ENCODE measurements at regions not wholly inside any gene's neighbourhood (a gene's known extent, or its start where the extent isn't known, plus 50 kb on each side); places are given as distances from the start of the nearest gene placed in this dataset.

DNA sequence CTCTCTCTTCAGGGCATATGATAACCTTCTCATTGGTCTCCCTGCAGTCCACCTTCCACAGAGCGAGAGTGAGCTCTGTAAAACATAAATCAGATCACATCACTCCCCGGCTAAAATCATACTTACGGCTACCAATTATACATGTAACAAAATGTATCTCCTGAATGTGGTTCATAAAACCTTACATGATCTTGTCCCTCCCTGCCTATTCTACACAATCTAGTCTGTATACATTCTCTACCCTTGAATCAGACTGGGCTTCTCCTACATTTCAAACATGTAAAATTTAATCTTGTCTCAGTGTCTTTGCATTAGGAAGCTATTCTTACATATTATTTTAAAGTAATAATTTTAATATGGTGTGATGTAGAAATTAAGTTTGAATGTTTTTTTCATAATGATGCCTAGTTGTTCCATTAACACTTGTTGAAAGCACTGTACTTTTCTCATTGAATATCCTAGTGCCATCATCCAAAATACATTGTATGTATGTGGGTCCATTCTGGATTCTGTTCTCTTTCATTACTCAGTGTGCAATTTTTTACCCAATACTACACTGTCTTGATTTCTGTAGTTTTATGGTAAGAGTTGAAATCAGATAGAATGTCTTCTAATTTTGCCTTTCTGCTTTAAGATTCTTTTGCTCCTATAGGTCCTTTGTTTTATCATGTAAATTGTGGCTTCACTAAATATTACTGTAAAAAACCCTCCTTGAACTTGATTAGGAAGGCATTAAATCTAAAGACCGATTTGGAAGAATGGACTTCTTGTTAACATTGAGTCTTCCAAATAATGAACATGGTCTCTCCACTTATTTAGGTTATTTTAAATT, 403.3 kb upstream of the EPHA7 start:
- ATAC-seq (no peak), DNase-seq (ENCODE audit: low read depth in 1 of 2, low spot score in 1 of 2) (no peak), FAIRE-seq (no peak)
- Histone ChIP-seq H3K4me2 (no peak overlapping the region), H3K9me3 (no peaks in the 10 kb centered on the region), H3K4me3 (no peak overlapping the region), H3K27ac (no peak overlapping the region), H3K4me1 (no peaks in the 10 kb centered on the region)
- POLR2A ChIA-PET: no interaction called here
- WGBS (ENCODE audit: missing lambda C conversion rate): 57% methylated on average over 4 of the region's 4 CpGs
- CTCF ChIA-PET: no interaction called here
- TF ChIP-seq MAFK (IDR thresholded peaks at IDR 0.05; ENCODE audit: partially characterized antibody) (no peak), RAD21 (conservative IDR thresholded peaks at IDR 0.05 in 1 of 2, IDR thresholded peaks at IDR 0.05 in 1 of 2) (no peak), CHD2 (IDR thresholded peaks at IDR 0.05; ENCODE audit: low read length, partially characterized antibody) (no peak), POLR2AphosphoS2 (conservative IDR thresholded peaks at IDR 0.05; ENCODE audit: low read length) (no peak), RFX5 (IDR thresholded peaks at IDR 0.05) (no peak), FOXS1 (CRISPR knock-in tag; IDR thresholded peaks at IDR 0.05) (no peak), NR3C1 (IDR thresholded peaks at IDR 0.05) (no peak), RNF2 (IDR thresholded peaks at IDR 0.05; ENCODE audit: borderline replicate concordance, low read depth) (no peak), TP53 (CRISPR knock-in tag; IDR thresholded peaks at IDR 0.05) (no peak), ESRRA (IDR thresholded peaks at IDR 0.05; ENCODE audit: borderline replicate concordance, low read length) (no peak), MAZ (IDR thresholded peaks at IDR 0.05; ENCODE audit: borderline replicate concordance, low read depth, low read length) (no peak), NFE2L2 (conservative IDR thresholded peaks at IDR 0.05; ENCODE audit: low read length) (no peak), RARB (CRISPR knock-in tag; IDR thresholded peaks at IDR 0.05) (no peak)
- TF ChIP-seq, protein P1, sequence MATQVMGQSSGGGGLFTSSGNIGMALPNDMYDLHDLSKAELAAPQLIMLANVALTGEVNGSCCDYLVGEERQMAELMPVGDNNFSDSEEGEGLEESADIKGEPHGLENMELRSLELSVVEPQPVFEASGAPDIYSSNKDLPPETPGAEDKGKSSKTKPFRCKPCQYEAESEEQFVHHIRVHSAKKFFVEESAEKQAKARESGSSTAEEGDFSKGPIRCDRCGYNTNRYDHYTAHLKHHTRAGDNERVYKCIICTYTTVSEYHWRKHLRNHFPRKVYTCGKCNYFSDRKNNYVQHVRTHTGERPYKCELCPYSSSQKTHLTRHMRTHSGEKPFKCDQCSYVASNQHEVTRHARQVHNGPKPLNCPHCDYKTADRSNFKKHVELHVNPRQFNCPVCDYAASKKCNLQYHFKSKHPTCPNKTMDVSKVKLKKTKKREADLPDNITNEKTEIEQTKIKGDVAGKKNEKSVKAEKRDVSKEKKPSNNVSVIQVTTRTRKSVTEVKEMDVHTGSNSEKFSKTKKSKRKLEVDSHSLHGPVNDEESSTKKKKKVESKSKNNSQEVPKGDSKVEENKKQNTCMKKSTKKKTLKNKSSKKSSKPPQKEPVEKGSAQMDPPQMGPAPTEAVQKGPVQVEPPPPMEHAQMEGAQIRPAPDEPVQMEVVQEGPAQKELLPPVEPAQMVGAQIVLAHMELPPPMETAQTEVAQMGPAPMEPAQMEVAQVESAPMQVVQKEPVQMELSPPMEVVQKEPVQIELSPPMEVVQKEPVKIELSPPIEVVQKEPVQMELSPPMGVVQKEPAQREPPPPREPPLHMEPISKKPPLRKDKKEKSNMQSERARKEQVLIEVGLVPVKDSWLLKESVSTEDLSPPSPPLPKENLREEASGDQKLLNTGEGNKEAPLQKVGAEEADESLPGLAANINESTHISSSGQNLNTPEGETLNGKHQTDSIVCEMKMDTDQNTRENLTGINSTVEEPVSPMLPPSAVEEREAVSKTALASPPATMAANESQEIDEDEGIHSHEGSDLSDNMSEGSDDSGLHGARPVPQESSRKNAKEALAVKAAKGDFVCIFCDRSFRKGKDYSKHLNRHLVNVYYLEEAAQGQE (IDR thresholded peaks at IDR 0.05): no peak
- TF ChIP-seq, protein P2, sequence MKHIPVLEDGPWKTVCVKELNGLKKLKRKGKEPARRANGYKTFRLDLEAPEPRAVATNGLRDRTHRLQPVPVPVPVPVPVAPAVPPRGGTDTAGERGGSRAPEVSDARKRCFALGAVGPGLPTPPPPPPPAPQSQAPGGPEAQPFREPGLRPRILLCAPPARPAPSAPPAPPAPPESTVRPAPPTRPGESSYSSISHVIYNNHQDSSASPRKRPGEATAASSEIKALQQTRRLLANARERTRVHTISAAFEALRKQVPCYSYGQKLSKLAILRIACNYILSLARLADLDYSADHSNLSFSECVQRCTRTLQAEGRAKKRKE (CRISPR knock-in tag; IDR thresholded peaks at IDR 0.05; ENCODE audit: low read depth): no peak
- TF ChIP-seq, protein P3, sequence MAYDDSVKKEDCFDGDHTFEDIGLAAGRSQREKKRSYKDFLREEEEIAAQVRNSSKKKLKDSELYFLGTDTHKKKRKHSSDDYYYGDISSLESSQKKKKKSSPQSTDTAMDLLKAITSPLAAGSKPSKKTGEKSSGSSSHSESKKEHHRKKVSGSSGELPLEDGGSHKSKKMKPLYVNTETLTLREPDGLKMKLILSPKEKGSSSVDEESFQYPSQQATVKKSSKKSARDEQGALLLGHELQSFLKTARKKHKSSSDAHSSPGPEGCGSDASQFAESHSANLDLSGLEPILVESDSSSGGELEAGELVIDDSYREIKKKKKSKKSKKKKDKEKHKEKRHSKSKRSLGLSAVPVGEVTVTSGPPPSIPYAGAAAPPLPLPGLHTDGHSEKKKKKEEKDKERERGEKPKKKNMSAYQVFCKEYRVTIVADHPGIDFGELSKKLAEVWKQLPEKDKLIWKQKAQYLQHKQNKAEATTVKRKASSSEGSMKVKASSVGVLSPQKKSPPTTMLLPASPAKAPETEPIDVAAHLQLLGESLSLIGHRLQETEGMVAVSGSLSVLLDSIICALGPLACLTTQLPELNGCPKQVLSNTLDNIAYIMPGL (CRISPR knock-in tag; IDR thresholded peaks at IDR 0.05; ENCODE audit: borderline replicate concordance): no peak
- TF ChIP-seq, protein P4, sequence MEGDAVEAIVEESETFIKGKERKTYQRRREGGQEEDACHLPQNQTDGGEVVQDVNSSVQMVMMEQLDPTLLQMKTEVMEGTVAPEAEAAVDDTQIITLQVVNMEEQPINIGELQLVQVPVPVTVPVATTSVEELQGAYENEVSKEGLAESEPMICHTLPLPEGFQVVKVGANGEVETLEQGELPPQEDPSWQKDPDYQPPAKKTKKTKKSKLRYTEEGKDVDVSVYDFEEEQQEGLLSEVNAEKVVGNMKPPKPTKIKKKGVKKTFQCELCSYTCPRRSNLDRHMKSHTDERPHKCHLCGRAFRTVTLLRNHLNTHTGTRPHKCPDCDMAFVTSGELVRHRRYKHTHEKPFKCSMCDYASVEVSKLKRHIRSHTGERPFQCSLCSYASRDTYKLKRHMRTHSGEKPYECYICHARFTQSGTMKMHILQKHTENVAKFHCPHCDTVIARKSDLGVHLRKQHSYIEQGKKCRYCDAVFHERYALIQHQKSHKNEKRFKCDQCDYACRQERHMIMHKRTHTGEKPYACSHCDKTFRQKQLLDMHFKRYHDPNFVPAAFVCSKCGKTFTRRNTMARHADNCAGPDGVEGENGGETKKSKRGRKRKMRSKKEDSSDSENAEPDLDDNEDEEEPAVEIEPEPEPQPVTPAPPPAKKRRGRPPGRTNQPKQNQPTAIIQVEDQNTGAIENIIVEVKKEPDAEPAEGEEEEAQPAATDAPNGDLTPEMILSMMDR (IDR thresholded peaks at IDR 0.05): no peak

DNA sequence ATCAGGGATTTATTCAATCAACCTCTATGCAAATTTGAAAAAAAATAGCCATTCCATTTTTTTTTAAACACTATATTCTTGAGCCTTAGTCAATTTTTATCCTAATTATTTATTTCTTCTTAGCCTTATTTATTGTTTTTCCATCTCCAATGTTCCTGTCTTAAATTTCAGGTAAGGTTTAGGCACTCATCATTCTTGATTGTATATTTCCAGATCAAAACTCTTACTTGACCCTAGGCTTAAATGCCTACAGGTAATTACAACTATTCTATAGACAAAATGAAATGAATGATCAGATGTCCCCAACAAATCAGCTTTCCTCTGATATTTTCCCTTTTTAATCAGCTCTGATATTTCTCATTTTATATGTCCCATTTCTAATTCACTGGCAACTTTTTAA, 402.6 kb upstream of the EPHA7 start:
- H3K4me3 ChIP-seq: no peak overlapping the region
- FAIRE-seq (no peak), ATAC-seq (no peak), DNase-seq (ENCODE audit: low read depth in 1 of 2, low spot score in 1 of 2) (no peak)
- POLR2A ChIA-PET: no interaction called here
- H3K4me1 ChIP-seq: no peaks in the 10 kb centered on the region
- H3K9me3 ChIP-seq: no peaks in the 10 kb centered on the region
- CTCF ChIA-PET: no interaction called here
- H3K4me2 ChIP-seq: no peak overlapping the region
- TF ChIP-seq EP300 (IDR thresholded peaks at IDR 0.05) (no peak), MAFK (IDR thresholded peaks at IDR 0.05; ENCODE audit: partially characterized antibody) (no peak), ZSCAN20 (CRISPR knock-in tag; IDR thresholded peaks at IDR 0.05) (no peak)
- TF ChIP-seq, protein P5, sequence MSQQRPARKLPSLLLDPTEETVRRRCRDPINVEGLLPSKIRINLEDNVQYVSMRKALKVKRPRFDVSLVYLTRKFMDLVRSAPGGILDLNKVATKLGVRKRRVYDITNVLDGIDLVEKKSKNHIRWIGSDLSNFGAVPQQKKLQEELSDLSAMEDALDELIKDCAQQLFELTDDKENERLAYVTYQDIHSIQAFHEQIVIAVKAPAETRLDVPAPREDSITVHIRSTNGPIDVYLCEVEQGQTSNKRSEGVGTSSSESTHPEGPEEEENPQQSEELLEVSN (IDR thresholded peaks at IDR 0.05; ENCODE audit: borderline replicate concordance, low read depth): no peak
- TF ChIP-seq, protein P6, sequence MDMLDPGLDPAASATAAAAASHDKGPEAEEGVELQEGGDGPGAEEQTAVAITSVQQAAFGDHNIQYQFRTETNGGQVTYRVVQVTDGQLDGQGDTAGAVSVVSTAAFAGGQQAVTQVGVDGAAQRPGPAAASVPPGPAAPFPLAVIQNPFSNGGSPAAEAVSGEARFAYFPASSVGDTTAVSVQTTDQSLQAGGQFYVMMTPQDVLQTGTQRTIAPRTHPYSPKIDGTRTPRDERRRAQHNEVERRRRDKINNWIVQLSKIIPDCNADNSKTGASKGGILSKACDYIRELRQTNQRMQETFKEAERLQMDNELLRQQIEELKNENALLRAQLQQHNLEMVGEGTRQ (IDR thresholded peaks at IDR 0.05): no peak
- no peak overlapping the region for H3K27ac ChIP-seq

Measured in A549 (cell line).